PC-9 (cell line): ENCODE measurements at regions not wholly inside any gene's neighbourhood (a gene's known extent, or its start where the extent isn't known, plus 50 kb on each side); places are given as distances from the start of the nearest gene placed in this dataset.

Experiments
- BruUV-seq: library from RNA; stranded (reverse); fragments of 400-500 nt; replicated peaks from 2 replicates; lab custom pipeline; 2021; lab: Mats Ljungman, UMichigan
- CTCF ChIA-PET: fragments of 300-600 bp; sonication (Branson Sonifier 250); formaldehyde crosslinking; loops from one replicate; lab custom pipeline; 2022; ENCODE audit warnings: antibody characterized with exemption; lab: Charles Lee
- POLR2A ChIA-PET: fragments of 300-600 bp; sonication (Branson Sonifier 250); formaldehyde crosslinking; loops from one replicate; lab custom pipeline; 2022; ENCODE audit warnings: antibody characterized with exemption; ENCODE audit not compliant: unreplicated experiment; lab: Charles Lee
- DNase-seq, 2 experiments: peaks; one replicate each; pipeline versions ENCODE4 v3.0.0 to v3.0.0-alpha.2; 2015 to 2022; ENCODE audit warnings: mixed read lengths in 1 of 2
- H2AFZ ChIP-seq: fragments of 200-600 bp; sonication (generic); 2 replicates; pipeline ENCODE4 v1.8.1; 2017; ENCODE audit warnings: antibody characterized with exemption
- H3F3A ChIP-seq: fragments of 200-600 bp; sonication (generic); 2 replicates; pipeline ENCODE4 v1.8.1; 2017; ENCODE audit warnings: antibody characterized with exemption, mild to moderate bottlenecking, low read depth; ENCODE audit not compliant: insufficient read depth
- H3K27ac ChIP-seq: fragments of 200-600 bp; sonication (generic); 2 replicates; pipeline ENCODE4 v1.6.1; 2016; ENCODE audit warnings: mixed run types
- H3K27me3 ChIP-seq: fragments of 200-600 bp; sonication (generic); 2 replicates; pipeline ENCODE4 v1.6.1; 2016; ENCODE audit warnings: low read depth, mixed run types; ENCODE audit not compliant: insufficient read depth
- H3K36me3 ChIP-seq: fragments of 200-600 bp; sonication (generic); 2 replicates; pipeline ENCODE4 v1.6.1; 2016; ENCODE audit warnings: low read depth, mixed run types
- H3K4me1 ChIP-seq: fragments of 200-600 bp; sonication (generic); replicated peaks from 2 replicates; pipeline ENCODE4 v1.6.1; 2016; ENCODE audit warnings: mixed run types; ENCODE audit not compliant: insufficient read depth
- H3K4me2 ChIP-seq: fragments of 200-600 bp; sonication (generic); 2 replicates; pipeline ENCODE4 v1.6.1; 2017; ENCODE audit warnings: mixed run types
- H3K4me3 ChIP-seq: fragments of 200-600 bp; sonication (generic); 2 replicates; pipeline ENCODE4 v1.6.1; 2016; ENCODE audit warnings: mixed run types
- H3K79me2 ChIP-seq: fragments of 200-600 bp; sonication (generic); 2 replicates; pipeline ENCODE4 v1.6.1; 2017; ENCODE audit warnings: low read depth, mixed run types
- H3K9me2 ChIP-seq: fragments of 200-600 bp; sonication (generic); 2 replicates; pipeline ENCODE4 v1.8.1; 2017; ENCODE audit warnings: mild to moderate bottlenecking; ENCODE audit not compliant: insufficient read depth
- H3K9me3 ChIP-seq: fragments of 200-600 bp; sonication (generic); 2 replicates; pipeline ENCODE4 v1.8.1; 2016; ENCODE audit warnings: low read depth; ENCODE audit not compliant: insufficient read depth
- H4K20me1 ChIP-seq: fragments of 200-600 bp; sonication (generic); 2 replicates; pipeline ENCODE4 v1.8.1; 2017; ENCODE audit not compliant: insufficient read depth
- CTCF ChIP-seq: fragments of 200-600 bp; sonication (generic); conservative IDR thresholded peaks from 2 replicates; pipeline ENCODE4 v1.6.1; 2017; ENCODE audit warnings: mixed run types, antibody characterized with exemption, mild to moderate bottlenecking, moderate library complexity
- EZH2 ChIP-seq: fragments of 200-600 bp; sonication (generic); IDR thresholded peaks from 2 replicates; pipeline ENCODE4 v1.8.0; 2017; ENCODE audit warnings: antibody characterized with exemption, low read depth
- intact Hi-C: fragments of 100-400 bp; cut with micrococcal nuclease; formaldehyde crosslinking; loops from one replicate; pipeline ENCODE4 v1.10.0; 2022; ENCODE audit not compliant: unreplicated experiment

- Histone ChIP-seq H3K4me3 (no peak overlapping the region), H3F3A (peaks cover 17% of the 10 kb centered on the region; the same call in 1 of the 2 replicates), H3K79me2 (no peaks in the 10 kb centered on the region), H3K36me3 (no peaks in the 10 kb centered on the region), H3K27me3 (no peaks in the 10 kb centered on the region), H3K4me1 (peaks cover 48% of the 10 kb centered on the region), H4K20me1 (no peaks in the 10 kb centered on the region), H3K4me2 (peak overlapping the region; percentile 13), H3K9me3 (no peaks in the 10 kb centered on the region), H3K27ac (peak overlapping the region; percentile 28), H2AFZ (no peak overlapping the region), H3K9me2 (no peaks in the 10 kb centered on the region)
- BruUV-seq = no TSS peak
- TF ChIP-seq EZH2 = no peak
- TF ChIP-seq CTCF = no peak
- CTCF ChIA-PET = no interaction called here
- intact Hi-C loops = loop anchor here (5.0 kb wide), 1 partner anchor 99 kb away; no protein-coding TSS in a partner anchor
- POLR2A ChIA-PET = interaction anchor here (0.5 to 0.6 kb wide), 2 partner anchors 61 to 115 kb away, joined by 3 to 4 read pairs; no protein-coding TSS in a partner anchor
- peak in 1 of 2 experiments; percentile 80 for DNase-seq
Measured at GRCh38 chr1:62386351-62387121, 50.3 kb upstream of the USP1 start.
